ENCODE measurements at regions not wholly inside any gene's neighbourhood (a gene's known extent, or its start where the extent isn't known, plus 50 kb on each side); places are given as distances from the start of the nearest gene placed in this dataset.

DNA sequence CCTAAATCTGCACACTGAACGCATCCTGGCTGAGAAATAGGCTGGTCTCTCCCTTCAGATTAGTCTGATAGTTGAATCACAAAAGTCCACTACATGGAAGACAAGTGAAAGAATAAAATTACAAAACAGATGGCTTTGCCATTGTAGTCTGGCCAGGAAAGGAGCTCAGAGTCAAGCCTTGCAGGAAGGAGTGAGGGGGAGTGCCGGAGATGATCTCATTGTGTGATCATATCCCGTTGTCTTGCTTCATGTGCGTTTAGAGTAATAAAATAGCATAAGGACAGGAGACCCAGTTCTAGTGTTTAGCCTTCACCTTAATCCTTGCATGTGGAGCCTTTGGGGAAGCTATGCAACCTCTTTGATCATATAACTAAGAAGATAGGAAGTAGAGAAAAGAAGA, 666.7 kb upstream of the RAG2 start:
- no peak for TF ChIP-seq POLR2AphosphoS5 (IDR thresholded peaks at IDR 0.05; ENCODE audit: low read depth, low read length)
- no peak for TF ChIP-seq POLR2A (IDR thresholded peaks at IDR 0.05; ENCODE audit: low read depth, low read length)
